ENCODE measurements at regions not wholly inside any gene's neighbourhood (a gene's known extent, or its start where the extent isn't known, plus 50 kb on each side); places are given as distances from the start of the nearest gene placed in this dataset.

DNA sequence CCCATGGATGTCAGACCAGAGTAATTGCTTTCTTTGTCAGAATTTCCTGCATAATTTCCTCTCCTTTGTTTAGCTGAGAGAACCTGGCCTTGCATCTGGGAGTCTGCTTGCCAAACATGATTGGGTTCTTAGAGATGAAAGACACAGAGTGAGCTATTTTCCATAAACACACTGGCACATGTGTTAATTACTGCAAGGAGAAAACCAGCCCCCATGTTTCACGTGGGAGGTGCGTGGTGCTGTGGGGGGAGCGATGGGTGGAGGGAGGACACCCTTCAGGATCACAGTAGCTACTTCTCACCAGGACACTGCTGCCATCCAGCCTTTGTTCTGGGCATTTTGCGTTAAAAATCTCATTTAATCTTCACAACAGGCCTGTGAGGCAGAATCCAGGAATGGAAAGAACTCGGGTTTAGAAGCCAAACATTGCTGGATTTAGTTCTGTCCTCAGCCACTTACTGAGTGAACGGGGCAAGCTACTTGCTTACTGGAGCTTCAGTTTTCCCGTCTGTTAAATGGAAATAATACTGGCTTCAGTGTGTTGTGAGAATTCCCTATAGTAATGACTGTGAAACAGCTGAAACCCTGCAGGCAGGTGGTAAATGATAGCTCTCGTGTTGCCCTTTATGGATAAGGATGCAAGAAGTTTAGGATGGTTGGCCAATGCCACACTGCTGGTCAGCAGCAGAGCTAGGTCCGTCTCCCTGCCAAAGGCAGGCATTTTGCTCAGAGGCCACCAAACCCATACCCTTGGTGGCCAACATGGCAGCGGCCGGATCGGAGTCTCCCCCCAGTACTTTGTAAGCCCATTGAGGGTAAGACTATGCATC lies 100.1 kb upstream of the ASAP2 start:
- H3K9me2 ChIP-seq (replicated peaks; ENCODE audit: insufficient read depth, low read length): no peaks in the 10 kb centered on the region
- no peak overlapping the region for H3K4me2 ChIP-seq (ENCODE audit: low read depth, low read length, poor library complexity, severe bottlenecking)
- DNase-seq: no peak
- no peaks in the 10 kb centered on the region for H4K20me1 ChIP-seq (ENCODE audit: insufficient read depth, low read depth, low read length)
- no peaks in the 10 kb centered on the region for H3K4me1 ChIP-seq (ENCODE audit: low read length)
- no peaks in the 10 kb centered on the region for H3K79me2 ChIP-seq (ENCODE audit: low read length)
- no peak overlapping the region for H2AFZ ChIP-seq (ENCODE audit: low read length)
- H3K36me3 ChIP-seq (ENCODE audit: insufficient read depth, low read length): no peaks in the 10 kb centered on the region
- no peaks in the 10 kb centered on the region for H3K27me3 ChIP-seq (ENCODE audit: low read length)
- H3K9ac ChIP-seq (ENCODE audit: low read length): no peak overlapping the region
- H3K27ac ChIP-seq (ENCODE audit: low read length): no peak overlapping the region
- H3K9me3 ChIP-seq (ENCODE audit: low read length): no peaks in the 10 kb centered on the region
- H3K4me3 ChIP-seq (ENCODE audit: low read length): no peak overlapping the region

DNA sequence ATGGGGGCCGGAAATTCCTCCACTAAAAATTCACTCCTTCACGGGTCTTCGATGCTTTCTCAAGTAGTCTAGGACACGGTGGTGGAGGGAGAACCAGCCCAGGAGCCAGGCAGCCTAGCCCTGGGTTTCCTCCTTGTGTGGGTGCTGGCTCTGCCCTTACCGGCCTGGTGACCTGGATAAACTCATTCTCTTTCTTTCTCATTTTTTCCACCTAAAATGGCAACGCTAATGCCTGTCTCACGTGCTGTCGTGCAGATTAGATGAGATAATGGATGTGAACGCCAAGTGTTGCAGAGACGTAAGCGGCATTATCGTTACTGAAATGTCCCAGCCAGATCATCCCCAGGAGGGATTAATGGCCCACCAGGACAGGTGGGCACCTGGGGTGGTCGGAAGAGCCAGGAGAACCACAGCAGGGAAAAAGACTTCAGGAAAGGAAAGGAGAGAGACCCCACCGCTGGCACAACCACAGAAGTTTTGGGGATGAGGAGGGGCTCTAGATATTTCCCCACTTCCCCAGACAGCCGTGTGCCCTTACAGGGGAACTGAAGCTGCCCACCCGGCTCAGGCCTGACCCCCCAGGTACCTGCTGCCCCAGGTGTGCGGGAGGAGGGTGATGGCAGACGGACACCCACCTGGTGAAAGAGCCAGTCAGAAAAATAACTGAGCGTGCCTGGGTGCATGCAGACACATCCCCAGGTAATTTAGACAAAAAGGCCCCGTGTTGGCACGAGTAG lies 100.8 kb upstream of the ASAP2 start:
- Histone ChIP-seq H3K27ac (ENCODE audit: low read length) (no peak overlapping the region), H3K9ac (ENCODE audit: low read length) (no peak overlapping the region), H2AFZ (ENCODE audit: low read length) (no peak overlapping the region), H3K27me3 (ENCODE audit: low read length) (no peaks in the 10 kb centered on the region), H3K9me3 (ENCODE audit: low read length) (no peaks in the 10 kb centered on the region), H3K4me1 (ENCODE audit: low read length) (no peaks in the 10 kb centered on the region), H3K4me3 (ENCODE audit: low read length) (no peak overlapping the region), H3K4me2 (ENCODE audit: low read depth, low read length, poor library complexity, severe bottlenecking) (no peak overlapping the region), H4K20me1 (ENCODE audit: insufficient read depth, low read depth, low read length) (no peaks in the 10 kb centered on the region), H3K79me2 (ENCODE audit: low read length) (no peaks in the 10 kb centered on the region), H3K36me3 (ENCODE audit: insufficient read depth, low read length) (no peaks in the 10 kb centered on the region), H3K9me2 (replicated peaks; ENCODE audit: insufficient read depth, low read length) (no peaks in the 10 kb centered on the region)
- DNase-seq: no peak

DNA sequence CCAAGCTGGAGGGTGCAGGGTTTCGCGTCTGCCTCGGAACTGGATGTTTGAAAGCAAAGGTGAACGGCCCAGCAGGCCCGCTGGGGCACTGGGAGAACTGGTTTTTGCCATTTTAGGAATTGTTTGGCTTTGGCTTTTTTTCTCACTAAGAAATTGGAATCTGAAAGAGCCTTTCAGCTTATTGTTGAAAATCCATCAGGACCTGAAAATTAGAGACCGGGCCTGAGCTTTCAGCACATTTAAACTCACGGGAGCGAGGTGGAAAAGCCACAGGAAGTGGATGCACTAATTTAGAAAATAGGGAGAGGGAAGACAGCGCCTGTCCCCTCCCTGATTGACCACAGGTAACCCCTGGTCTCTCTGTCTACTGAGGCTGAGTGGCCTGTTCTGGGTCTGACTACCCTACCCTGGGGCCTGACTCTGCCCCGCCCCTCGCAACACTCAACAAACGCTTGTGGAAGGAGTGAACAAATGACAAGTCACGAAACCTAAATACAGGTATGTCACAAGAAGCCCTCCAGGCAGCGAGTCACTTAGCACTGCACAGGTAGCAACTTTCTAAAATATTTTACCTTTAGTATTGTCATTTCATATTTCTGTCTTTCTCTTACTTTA lies 100.3 kb upstream of the MBOAT2 start:
- H3K4me3 ChIP-seq (ENCODE audit: low read length): no peak overlapping the region
- no peaks in the 10 kb centered on the region for H3K27me3 ChIP-seq (ENCODE audit: low read length)
- no peaks in the 10 kb centered on the region for H3K9me2 ChIP-seq (replicated peaks; ENCODE audit: insufficient read depth, low read length)
- no peak overlapping the region for H3K27ac ChIP-seq (ENCODE audit: low read length)
- H3K9me3 ChIP-seq (ENCODE audit: low read length): no peaks in the 10 kb centered on the region
- no peaks in the 10 kb centered on the region for H3K4me1 ChIP-seq (ENCODE audit: low read length)
- no peak overlapping the region for H2AFZ ChIP-seq (ENCODE audit: low read length)
- H3K36me3 ChIP-seq (ENCODE audit: insufficient read depth, low read length): no peaks in the 10 kb centered on the region
- no peak overlapping the region for H3K9ac ChIP-seq (ENCODE audit: low read length)
- no peaks in the 10 kb centered on the region for H3K79me2 ChIP-seq (ENCODE audit: low read length)
- no peak overlapping the region for H3K4me2 ChIP-seq (ENCODE audit: low read depth, low read length, poor library complexity, severe bottlenecking)
- H4K20me1 ChIP-seq (ENCODE audit: insufficient read depth, low read depth, low read length): no peaks in the 10 kb centered on the region
- no peak for DNase-seq

DNA sequence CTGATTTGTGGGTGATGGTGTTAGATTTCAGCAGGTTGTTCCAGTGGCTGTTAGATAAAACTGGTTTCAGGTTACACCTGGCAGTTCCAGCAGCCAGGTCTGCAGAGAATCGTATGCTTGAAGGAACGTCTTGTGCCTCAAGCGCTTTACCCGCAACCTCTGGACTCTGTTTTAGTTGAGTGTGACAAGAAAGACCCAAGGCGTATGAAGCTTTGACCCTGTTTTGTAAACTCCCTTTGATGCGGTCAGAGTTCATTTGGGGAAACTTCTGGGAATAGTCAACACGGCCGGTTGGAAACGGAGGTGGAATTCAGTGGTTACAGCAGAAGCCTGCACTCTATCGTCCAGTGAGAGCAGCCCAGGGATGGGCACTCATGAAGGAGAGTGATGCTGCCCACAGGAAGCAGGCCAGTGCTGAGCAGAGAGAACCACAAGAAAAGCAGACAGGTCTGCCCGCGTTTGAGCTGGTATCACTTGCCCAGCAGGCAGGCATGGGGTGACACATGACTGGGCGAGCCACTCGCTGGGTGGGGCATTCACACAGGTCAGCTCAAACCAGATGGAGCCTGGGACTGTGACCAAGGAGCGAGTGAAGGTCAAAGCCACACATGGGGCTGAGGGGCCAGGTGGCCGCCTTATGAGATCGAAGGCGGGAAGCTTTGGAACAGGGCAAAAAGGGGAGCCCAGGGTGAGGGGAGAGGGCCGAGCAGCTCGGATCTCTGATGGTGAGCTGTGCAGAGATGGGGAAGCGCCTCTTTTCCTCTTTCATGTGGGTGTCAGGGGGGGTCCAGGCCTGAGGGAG lies 99.6 kb upstream of the MBOAT2 start:
- Histone ChIP-seq H3K27ac (ENCODE audit: low read length) (no peak overlapping the region), H4K20me1 (ENCODE audit: insufficient read depth, low read depth, low read length) (no peaks in the 10 kb centered on the region), H3K9me2 (replicated peaks; ENCODE audit: insufficient read depth, low read length) (no peaks in the 10 kb centered on the region), H3K79me2 (ENCODE audit: low read length) (no peaks in the 10 kb centered on the region), H3K36me3 (ENCODE audit: insufficient read depth, low read length) (no peaks in the 10 kb centered on the region), H3K27me3 (ENCODE audit: low read length) (no peaks in the 10 kb centered on the region), H3K4me2 (ENCODE audit: low read depth, low read length, poor library complexity, severe bottlenecking) (no peak overlapping the region), H3K9me3 (ENCODE audit: low read length) (no peaks in the 10 kb centered on the region), H3K9ac (ENCODE audit: low read length) (no peak overlapping the region), H2AFZ (ENCODE audit: low read length) (no peak overlapping the region), H3K4me3 (ENCODE audit: low read length) (no peak overlapping the region), H3K4me1 (ENCODE audit: low read length) (no peaks in the 10 kb centered on the region)
- no peak for DNase-seq

DNA sequence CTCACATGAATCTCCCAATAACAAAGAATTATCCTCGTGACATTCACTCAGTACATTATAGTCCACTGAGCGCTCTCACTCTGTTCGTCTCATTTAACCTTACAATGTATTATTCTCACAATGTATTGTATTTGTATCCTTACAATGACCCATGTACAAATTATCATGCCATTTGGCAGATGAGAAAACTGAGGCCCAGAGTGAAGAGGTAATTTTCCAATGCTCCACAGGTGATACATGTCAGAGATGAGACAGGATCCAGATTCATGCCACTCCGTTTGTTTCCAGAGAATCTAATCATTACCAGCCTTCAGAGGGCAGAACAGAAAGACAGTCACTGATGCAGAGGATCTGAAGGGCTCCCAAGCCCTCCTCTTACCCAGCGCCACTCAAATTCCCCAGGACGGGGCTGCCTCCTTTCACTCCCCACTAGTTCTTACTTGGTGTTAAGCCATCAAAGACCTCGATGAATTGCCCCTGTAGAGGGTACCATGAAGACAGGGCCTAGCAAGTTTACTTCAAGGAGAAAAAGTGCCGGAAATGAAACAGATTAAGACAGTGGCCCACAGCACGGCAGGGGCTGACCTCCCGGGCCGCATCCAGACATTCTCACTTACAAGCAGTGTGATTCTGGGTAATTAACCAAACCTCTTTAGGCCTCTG lies 98.4 kb upstream of the MBOAT2 start:
- Histone ChIP-seq H3K9me2 (replicated peaks; ENCODE audit: insufficient read depth, low read length) (no peaks in the 10 kb centered on the region), H3K79me2 (ENCODE audit: low read length) (no peaks in the 10 kb centered on the region), H3K4me3 (ENCODE audit: low read length) (no peak overlapping the region), H3K27ac (ENCODE audit: low read length) (no peak overlapping the region), H3K4me1 (ENCODE audit: low read length) (no peaks in the 10 kb centered on the region), H3K4me2 (ENCODE audit: low read depth, low read length, poor library complexity, severe bottlenecking) (no peak overlapping the region), H3K36me3 (ENCODE audit: insufficient read depth, low read length) (no peaks in the 10 kb centered on the region), H3K9me3 (ENCODE audit: low read length) (no peaks in the 10 kb centered on the region), H3K27me3 (ENCODE audit: low read length) (no peaks in the 10 kb centered on the region), H2AFZ (ENCODE audit: low read length) (no peak overlapping the region), H3K9ac (ENCODE audit: low read length) (no peak overlapping the region), H4K20me1 (ENCODE audit: insufficient read depth, low read depth, low read length) (no peaks in the 10 kb centered on the region)
- DNase-seq: no peak

DNA sequence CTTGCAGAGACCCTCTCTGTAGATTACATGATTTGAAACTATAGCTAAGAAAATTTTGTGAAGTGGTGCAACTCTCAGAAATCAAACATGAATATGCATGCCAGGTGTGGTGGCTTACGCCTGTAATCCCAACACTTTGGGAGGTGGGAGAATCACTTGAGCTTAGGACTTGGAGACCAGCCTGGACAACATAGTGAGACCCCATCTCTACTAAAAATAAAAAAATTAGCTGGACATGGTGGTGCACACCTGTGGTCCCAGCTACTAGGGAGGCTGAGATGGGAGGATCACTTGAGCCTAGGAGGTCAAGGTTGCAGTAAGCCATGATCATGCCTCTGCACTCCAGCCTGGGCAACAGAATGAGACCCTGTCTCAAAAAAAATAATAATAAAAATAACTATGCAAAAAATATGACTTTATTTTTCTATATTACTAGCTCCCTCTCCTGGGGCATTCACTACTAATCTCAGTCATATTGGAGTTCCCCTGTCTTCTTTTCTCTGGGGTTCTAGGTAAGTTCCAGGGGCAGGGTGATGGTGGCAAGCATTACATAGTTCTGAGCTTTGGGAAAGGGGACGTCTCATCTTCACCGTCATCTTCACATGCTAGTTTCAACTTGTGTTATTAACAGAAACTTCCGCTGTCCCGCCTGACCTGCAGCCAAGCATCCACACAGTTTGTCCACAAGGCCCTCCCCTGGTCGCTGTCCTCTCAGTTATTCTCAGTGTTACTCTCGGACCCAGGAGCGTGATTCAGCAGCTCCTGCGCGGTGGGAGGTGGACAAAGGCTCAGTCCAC lies 96.8 kb upstream of the MBOAT2 start:
- Histone ChIP-seq H3K4me1 (ENCODE audit: low read length) (no peaks in the 10 kb centered on the region), H3K9me2 (replicated peaks; ENCODE audit: insufficient read depth, low read length) (no peaks in the 10 kb centered on the region), H3K4me2 (ENCODE audit: low read depth, low read length, poor library complexity, severe bottlenecking) (no peak overlapping the region), H3K9me3 (ENCODE audit: low read length) (no peaks in the 10 kb centered on the region), H3K9ac (ENCODE audit: low read length) (no peak overlapping the region), H3K79me2 (ENCODE audit: low read length) (no peaks in the 10 kb centered on the region), H3K36me3 (ENCODE audit: insufficient read depth, low read length) (no peaks in the 10 kb centered on the region), H3K27ac (ENCODE audit: low read length) (no peak overlapping the region), H3K27me3 (ENCODE audit: low read length) (no peaks in the 10 kb centered on the region), H2AFZ (ENCODE audit: low read length) (no peak overlapping the region), H4K20me1 (ENCODE audit: insufficient read depth, low read depth, low read length) (no peaks in the 10 kb centered on the region), H3K4me3 (ENCODE audit: low read length) (no peak overlapping the region)
- DNase-seq: no peak

DNA sequence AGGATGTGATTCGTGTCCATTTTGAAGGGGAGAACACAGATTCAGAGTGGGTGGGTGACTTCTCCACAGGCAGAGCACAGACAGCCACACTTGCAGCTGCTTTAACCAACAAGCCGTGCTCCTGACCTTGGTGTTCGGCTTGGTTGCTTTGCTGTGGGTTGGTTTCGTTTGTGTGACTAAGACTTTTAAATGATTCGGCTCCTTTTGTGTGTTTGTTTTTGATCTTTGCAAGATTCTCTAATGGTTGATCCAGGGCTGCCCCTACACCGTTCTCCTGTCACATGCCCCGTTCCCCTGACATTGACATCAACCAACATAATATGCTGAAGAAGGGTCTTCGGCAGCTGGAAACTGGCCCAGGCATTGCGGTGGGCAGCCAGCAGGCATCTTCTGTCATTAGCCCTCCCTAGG lies 95.9 kb upstream of the MBOAT2 start:
- Histone ChIP-seq H3K27me3 (ENCODE audit: low read length) (no peaks in the 10 kb centered on the region), H3K79me2 (ENCODE audit: low read length) (no peaks in the 10 kb centered on the region), H4K20me1 (ENCODE audit: insufficient read depth, low read depth, low read length) (no peaks in the 10 kb centered on the region), H3K4me2 (ENCODE audit: low read depth, low read length, poor library complexity, severe bottlenecking) (no peak overlapping the region), H3K9me2 (replicated peaks; ENCODE audit: insufficient read depth, low read length) (no peaks in the 10 kb centered on the region), H2AFZ (ENCODE audit: low read length) (no peak overlapping the region), H3K9me3 (ENCODE audit: low read length) (no peaks in the 10 kb centered on the region), H3K27ac (ENCODE audit: low read length) (no peak overlapping the region), H3K4me3 (ENCODE audit: low read length) (no peak overlapping the region), H3K36me3 (ENCODE audit: insufficient read depth, low read length) (no peaks in the 10 kb centered on the region), H3K4me1 (ENCODE audit: low read length) (no peaks in the 10 kb centered on the region), H3K9ac (ENCODE audit: low read length) (no peak overlapping the region)
- no peak for DNase-seq
